Mammary epithelial cell (primary cell): ENCODE measurements at regions not wholly inside any gene's neighbourhood (a gene's known extent, or its start where the extent isn't known, plus 50 kb on each side); places are given as distances from the start of the nearest gene placed in this dataset.

ENCODE experiments used
- EZH2 ChIP-seq: IDR thresholded peaks from 2 replicates; pipeline ENCODE4 v1.6.1; 2012; ENCODE audit warnings: low read length, inconsistent platforms, borderline replicate concordance
- TF ChIP-seq, protein P1 (sequence below), 2 donors: IDR thresholded peaks in 1 of 2; conservative IDR thresholded peaks in 1 of 2; 2 replicates each; pipeline ENCODE4 v1.5.1; 2011 to 2012; ENCODE audit warnings: inconsistent platforms in 2 of 2, low read length in 2 of 2, mild to moderate bottlenecking in 2 of 2, control low read depth in 1 of 2, low read depth in 1 of 2; ENCODE audit not compliant: insufficient read depth in 1 of 2; ENCODE audit errors: extremely low read depth in 1 of 2

DNA sequence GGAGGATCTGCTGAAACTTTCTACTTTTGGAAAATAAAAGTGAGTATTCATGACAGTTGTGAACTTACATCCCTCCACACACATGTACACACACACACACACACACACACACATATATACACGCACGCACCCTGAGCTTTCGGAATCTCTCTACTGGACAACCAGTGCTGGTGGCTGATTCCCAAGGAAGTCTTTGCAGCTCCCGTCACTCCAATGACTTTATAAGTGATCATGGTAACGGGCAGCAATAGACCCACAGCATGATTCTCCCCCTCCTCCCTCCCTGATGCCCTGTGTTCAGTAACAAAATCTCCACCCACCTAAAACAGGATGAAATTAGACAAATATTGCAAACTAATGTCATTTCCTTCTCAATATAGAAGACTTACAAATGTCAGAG is 364.9 kb downstream of the IRS1 start:
- TF ChIP-seq, protein P1, sequence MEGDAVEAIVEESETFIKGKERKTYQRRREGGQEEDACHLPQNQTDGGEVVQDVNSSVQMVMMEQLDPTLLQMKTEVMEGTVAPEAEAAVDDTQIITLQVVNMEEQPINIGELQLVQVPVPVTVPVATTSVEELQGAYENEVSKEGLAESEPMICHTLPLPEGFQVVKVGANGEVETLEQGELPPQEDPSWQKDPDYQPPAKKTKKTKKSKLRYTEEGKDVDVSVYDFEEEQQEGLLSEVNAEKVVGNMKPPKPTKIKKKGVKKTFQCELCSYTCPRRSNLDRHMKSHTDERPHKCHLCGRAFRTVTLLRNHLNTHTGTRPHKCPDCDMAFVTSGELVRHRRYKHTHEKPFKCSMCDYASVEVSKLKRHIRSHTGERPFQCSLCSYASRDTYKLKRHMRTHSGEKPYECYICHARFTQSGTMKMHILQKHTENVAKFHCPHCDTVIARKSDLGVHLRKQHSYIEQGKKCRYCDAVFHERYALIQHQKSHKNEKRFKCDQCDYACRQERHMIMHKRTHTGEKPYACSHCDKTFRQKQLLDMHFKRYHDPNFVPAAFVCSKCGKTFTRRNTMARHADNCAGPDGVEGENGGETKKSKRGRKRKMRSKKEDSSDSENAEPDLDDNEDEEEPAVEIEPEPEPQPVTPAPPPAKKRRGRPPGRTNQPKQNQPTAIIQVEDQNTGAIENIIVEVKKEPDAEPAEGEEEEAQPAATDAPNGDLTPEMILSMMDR (conservative IDR thresholded peaks at IDR 0.05 in 1 of 2, IDR thresholded peaks at IDR 0.05 in 1 of 2; ENCODE audit: extremely low read depth in 1 of 2, insufficient read depth in 1 of 2, low read depth in 1 of 2, low read length in 2 of 2) = no peak
- no peak for TF ChIP-seq EZH2
